ENCODE measurements at regions not wholly inside any gene's neighbourhood (a gene's known extent, or its start where the extent isn't known, plus 50 kb on each side); places are given as distances from the start of the nearest gene placed in this dataset.
A peak's percentile ranks its signal among the peaks of the same experiment; 100 is the strongest.
"Not testable (repeated sequence)": the region's sequence is repeated elsewhere in the genome, so short reads cannot be mapped to it uniquely, and the experiment has no call there.

DNA sequence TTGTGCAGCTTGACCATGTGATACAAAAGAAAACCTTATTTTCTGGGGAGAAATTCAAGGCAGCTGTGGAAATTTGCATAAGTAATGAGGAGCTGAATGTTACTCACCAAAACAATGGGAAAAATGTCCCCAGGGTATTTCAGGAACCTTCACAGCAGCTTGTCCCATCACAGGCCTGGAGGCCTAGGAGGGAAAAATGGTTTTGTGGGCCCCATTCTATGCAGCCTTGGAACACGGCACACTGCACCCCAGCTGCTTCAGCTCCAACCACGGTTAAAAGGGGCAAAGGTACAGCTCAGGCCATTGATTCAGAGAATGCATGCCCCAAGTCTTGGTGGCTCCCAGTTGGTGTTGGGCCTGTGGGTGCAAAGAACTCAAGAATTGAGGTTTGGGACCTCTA, 216.1 kb downstream of the MAGEE1 start:
- ATAC-seq, result no peak
- Mint-ChIP-seq H3K36me3 (ENCODE audit: low read depth) (no peaks in the 10 kb centered on the region), H3K9me3 (peaks cover 1% of the 10 kb centered on the region), H3K27ac (no peak overlapping the region), H3K4me1 (ENCODE audit: low read depth) (no peaks in the 10 kb centered on the region), H3K4me3 (no peak overlapping the region), H3K27me3 (no peaks in the 10 kb centered on the region)
- DNase-seq, result no peak
- ChIA-PET POLR2A (no interaction called here), CTCF (no interaction called here)
- intact Hi-C loops (cut with micrococcal nuclease), result no loop called here
- TF ChIP-seq, protein P1, sequence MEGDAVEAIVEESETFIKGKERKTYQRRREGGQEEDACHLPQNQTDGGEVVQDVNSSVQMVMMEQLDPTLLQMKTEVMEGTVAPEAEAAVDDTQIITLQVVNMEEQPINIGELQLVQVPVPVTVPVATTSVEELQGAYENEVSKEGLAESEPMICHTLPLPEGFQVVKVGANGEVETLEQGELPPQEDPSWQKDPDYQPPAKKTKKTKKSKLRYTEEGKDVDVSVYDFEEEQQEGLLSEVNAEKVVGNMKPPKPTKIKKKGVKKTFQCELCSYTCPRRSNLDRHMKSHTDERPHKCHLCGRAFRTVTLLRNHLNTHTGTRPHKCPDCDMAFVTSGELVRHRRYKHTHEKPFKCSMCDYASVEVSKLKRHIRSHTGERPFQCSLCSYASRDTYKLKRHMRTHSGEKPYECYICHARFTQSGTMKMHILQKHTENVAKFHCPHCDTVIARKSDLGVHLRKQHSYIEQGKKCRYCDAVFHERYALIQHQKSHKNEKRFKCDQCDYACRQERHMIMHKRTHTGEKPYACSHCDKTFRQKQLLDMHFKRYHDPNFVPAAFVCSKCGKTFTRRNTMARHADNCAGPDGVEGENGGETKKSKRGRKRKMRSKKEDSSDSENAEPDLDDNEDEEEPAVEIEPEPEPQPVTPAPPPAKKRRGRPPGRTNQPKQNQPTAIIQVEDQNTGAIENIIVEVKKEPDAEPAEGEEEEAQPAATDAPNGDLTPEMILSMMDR (IDR thresholded peaks at IDR 0.05), result no peak

DNA sequence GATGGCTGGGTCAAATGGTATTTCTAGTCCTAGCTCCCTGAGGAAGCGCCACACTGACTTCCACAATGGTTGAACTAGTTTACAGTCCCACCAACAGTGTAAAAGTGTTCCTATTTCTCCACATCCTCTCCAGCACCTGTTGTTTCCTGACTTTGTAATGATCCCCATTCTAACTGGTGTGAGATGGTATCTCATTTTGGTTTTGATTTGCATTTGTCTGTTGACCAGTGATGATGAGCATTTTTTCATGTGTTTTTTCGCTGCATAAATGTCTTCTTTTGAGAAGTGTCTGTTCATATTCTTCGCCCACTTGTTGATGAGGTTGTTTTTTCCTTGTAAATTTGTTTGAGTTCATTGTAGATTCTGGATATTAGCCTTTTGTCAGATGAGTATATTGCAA, 223.9 kb downstream of the MAGEE1 start:
- H3K27me3 Mint-ChIP-seq; DNase-seq; CTCF ChIA-PET; H3K36me3 Mint-ChIP-seq (ENCODE audit: low read depth); ATAC-seq; H3K4me3 Mint-ChIP-seq; H3K4me1 Mint-ChIP-seq (ENCODE audit: low read depth); H3K9me3 Mint-ChIP-seq; H3K27ac Mint-ChIP-seq; POLR2A ChIA-PET; intact Hi-C loops (cut with micrococcal nuclease): not testable (repeated sequence)

DNA sequence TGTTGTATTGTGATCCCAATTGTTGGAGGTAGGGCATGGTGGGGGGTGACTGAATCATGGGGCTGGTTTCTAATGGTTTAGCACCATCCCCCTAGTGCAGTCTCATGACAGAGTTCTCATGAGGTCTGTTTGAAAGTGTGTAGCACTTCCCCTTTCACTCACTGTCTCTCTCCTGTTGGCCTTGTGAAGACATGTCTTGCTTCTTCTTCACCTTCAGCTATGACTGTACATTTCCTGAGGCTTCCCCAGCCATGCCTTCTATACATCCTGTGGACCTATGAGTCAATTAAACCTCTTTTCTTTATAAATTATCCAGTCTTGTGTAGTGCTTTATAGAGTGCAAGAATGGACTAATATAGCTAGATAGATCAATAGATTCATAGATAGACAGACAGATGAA, 230.0 kb downstream of the MAGEE1 start:
- peak; percentile 1 for DNase-seq
- POLR2A ChIA-PET, result no interaction called here
- no peaks in the 10 kb centered on the region for H3K4me1 Mint-ChIP-seq (ENCODE audit: low read depth)
- CTCF ChIA-PET, result no interaction called here
- intact Hi-C loops (cut with micrococcal nuclease), result no loop called here
- H3K27ac Mint-ChIP-seq, result no peak overlapping the region
- ATAC-seq, result no peak
- no peak overlapping the region for H3K4me3 Mint-ChIP-seq
- H3K27me3 Mint-ChIP-seq, result no peaks in the 10 kb centered on the region
- TF ChIP-seq, protein P1 (IDR thresholded peaks at IDR 0.05), result no peak
- no peaks in the 10 kb centered on the region for H3K9me3 Mint-ChIP-seq
- no peaks in the 10 kb centered on the region for H3K36me3 Mint-ChIP-seq (ENCODE audit: low read depth)
